ENCODE measurements at regions not wholly inside any gene's neighbourhood (a gene's known extent, or its start where the extent isn't known, plus 50 kb on each side); places are given as distances from the start of the nearest gene placed in this dataset.

GRCh38 chr13:34816908-34817665 is 125.0 kb upstream of the NBEA start:
- TF ChIP-seq GATA2 (IDR thresholded peaks at IDR 0.05; ENCODE audit: low read depth, low read length), result no peak
- TF ChIP-seq GATA3 (IDR thresholded peaks at IDR 0.05; ENCODE audit: low read depth, low read length), result no peak

All from SH-SY5Y (cell line).